Stimulated activated CD4-positive, alpha-beta T cell treated with anti-CD3 and anti-CD28 coated beads, Interleukin-2, amount 100 ng/mL, for 48 hours (primary cell): ENCODE measurements at regions not wholly inside any gene's neighbourhood (a gene's known extent, or its start where the extent isn't known, plus 50 kb on each side); places are given as distances from the start of the nearest gene placed in this dataset.

Experiments
- DNase-seq, 2 donors: peaks; one replicate each; pipeline ENCODE4 v3.0.0-alpha.2; 2020

DNA sequence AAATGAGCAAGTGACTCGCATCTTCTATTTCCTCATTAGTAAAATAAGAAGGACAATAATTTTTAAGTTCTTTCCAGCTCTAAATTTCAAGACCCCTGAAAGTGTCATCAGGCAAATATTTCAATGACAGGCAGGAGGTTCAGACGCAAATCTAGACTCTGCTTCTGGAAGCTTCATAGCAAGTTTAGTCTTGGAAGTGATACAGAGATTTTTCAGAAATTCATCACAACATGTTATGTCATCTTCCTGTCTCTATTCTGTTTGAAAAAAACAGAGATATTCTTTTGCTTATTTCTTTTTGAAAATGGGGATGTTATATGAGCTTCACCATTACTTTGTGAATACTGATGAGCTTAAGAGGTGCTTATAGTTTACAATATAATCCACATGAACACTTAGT lies 74.0 kb downstream of the C3orf85 start:
- no peak for DNase-seq

- no peak for DNase-seq
These were observed 75.4 kb downstream of the C3orf85 start for GRCh38 chr3:109211941-109212340.

DNA sequence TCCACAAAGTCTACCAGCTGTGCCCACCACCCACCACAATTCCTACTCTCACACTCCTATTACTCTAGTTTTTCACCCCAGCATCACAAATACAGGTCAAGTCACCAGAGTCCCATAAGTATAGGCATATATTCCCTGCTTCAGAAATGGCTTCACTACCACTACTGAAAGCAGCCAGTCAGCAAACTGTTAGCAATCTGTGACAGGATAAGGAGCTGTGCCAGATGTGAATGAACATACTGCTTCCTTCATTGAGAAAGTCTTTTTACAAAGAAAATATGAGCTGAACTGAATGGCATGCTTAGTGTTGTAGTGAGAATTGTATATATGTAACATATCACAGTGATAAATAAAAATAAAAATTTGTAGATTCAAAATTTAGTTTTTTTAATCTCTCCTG lies 76.8 kb downstream of the C3orf85 start:
- DNase-seq = no peak

DNA sequence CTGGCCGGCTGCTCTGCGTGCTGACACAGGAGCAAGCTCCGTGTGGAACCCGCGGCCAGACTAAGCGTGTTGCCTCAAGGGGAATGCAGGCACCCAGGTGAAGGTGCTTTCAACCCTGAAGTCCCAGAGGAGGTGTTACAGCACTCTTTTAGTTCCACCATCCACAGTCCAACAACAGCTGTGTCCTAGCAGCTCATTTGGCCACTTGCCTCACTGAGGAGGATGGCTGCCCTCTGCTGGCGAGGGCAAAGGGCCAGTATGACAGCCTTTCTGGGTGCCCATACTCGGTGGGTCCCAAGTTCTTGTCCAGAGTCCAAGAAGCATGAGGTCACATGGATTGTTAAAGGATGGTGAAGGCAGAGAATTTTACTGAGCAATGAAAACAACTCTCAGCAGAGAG lies 87.8 kb downstream of the C3orf85 start:
- DNase-seq = peak in 1 of 2 donors; percentile 1

DNA sequence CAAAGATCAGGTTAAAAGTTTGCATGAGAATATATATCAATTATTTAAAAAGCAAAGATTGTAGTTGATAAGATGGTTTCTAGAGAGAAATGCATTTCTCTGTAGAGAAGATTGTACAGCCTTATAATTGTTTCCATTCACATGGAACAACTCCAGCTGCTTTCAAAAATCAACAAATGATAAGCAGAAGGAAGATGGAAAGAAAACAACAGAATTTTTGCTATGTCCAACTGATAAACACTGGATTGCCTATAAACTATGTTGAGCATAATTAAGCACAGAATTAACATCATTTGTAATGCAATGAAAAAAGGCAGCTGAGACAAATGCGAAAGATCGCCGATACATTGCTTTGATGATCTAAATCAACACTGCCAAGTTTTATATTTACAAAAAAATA lies 89.0 kb downstream of the C3orf85 start:
- DNase-seq = no peak

GRCh38 chr3:109228391-109229080 lies 87.8 kb downstream of the DPPA2 start:
- no peak for DNase-seq

DNA sequence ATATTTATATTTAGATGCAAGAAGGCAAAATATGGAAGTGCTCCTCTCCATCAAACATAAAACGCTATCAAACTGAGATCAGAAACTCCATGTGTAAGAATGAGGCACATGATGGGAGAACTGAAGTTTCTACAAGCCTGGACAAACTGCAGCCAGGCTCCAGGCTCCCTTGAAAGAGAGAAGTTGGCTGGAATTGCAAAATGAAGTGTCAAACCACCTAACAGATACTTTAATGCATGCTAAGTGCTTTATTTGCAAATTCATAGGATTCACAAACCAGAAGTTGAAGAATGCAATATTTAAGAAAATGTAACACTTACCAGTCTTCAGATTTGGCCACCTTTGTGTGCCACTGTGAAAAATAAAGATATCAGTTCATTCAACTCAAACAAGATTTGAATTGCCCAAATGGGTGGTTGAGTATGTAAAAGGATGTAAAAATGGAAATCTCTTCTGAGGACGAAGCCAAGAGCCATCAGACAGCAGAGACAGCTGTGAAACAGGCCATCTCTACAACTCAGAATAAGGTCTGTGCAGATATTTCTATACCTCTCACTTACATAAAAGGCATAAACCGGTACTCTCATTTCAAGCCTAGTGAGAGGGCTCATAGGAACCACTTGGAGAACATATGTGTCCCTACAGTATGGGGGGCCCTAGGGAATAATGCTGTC lies 87.0 kb downstream of the DPPA2 start:
- no peak for DNase-seq

DNA sequence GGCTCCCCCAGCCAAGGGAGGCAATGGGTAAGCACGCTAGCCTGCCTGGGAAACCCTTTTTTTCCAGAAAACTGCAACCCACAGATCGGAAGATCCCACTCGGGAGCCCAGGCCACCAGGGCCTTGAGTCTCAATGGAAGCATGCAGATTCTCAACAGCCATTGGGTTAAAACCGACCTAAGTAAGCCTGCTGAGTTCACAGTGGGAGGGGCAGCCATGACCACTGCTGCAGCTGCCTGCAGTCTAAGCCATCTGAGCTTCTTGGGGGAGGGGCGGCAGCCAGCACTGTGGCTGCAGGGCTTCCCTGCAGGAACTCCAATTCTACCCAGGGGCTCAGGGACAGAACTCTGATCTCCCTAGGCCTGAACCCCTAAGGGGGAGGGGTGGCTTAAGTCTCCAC lies 82.0 kb downstream of the DPPA2 start:
- no peak for DNase-seq

DNA sequence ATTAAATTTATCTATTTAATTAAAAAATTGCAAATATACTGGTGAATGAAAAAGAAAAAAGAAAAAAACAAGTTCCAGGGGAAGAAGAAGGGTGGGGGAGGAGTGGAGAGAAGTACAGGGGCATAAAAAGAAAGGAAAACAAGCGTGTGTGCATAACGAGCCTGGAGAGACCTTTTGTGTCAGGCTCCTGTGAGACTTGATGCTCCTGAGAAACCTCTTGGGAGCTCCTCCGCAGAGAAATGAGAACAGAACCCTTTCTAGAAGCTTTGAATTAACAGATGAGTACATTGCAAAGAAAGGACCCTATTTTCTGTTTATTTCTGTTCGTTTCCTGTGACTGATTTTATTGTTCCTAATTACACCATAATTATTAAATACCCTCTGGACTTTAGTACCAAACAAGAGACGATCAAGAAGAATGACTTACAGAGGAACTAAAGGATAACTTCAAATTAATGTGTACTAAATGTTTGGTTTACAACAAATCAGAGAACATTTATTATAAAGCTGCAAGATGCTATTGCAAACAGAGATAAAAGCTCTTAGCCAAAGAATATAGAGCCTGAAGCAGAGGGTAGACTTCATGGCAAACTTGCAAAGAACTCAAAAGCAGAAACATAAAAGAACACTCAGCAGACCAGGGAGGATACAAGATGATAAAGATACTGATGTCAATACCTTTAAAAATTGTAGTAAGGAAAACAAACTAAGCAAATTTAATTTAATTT lies 74.7 kb downstream of the DPPA2 start:
- no peak for DNase-seq

DNA sequence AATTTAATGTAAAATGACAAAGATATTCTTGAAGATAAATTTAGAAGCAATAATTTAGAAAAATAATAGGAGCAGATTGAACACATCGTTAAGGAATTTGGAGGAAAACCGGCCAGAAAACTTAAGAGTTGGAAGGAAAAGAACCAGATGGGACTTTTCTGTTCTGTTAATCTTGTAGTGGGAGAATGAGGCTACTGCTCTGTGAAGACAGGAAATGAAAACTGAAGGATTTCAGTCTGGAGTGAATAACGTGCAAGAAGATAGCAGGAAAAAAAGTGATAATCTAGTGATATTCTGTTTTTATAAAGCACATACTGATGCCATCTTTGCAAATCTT lies 74.2 kb downstream of the DPPA2 start:
- DNase-seq = no peak
